ENCODE measurements at regions not wholly inside any gene's neighbourhood (a gene's known extent, or its start where the extent isn't known, plus 50 kb on each side); places are given as distances from the start of the nearest gene placed in this dataset.
"Not testable (repeated sequence)": the region's sequence is repeated elsewhere in the genome, so short reads cannot be mapped to it uniquely, and the experiment has no call there.

GRCh38 chr2:82968358-82968757, 1490.7 kb downstream of the SUCLG1 start:
- DNase-seq (ENCODE audit: low read depth) = no peak

GRCh38 chr2:82964341-82964740, 1494.7 kb downstream of the SUCLG1 start:
- no peak for DNase-seq (ENCODE audit: low read depth)

GRCh38 chr2:82959727-82960126, 1499.4 kb downstream of the SUCLG1 start:
- no peak for DNase-seq (ENCODE audit: low read depth)

- DNase-seq (ENCODE audit: low read depth) = no peak
Observed at GRCh38 chr2:82954868-82955267, 1504.2 kb downstream of the SUCLG1 start.

GRCh38 chr2:82939211-82939610, 1519.9 kb downstream of the SUCLG1 start:
- no peak for DNase-seq (ENCODE audit: low read depth)

GRCh38 chr2:82938321-82938845, 1520.7 kb downstream of the SUCLG1 start:
- not testable (repeated sequence) for DNase-seq (ENCODE audit: low read depth)

GRCh38 chr2:82913566-82913965, 1545.5 kb downstream of the SUCLG1 start:
- DNase-seq (ENCODE audit: low read depth) = no peak

GRCh38 chr2:82896117-82896516, 1563.0 kb downstream of the SUCLG1 start:
- no peak for DNase-seq (ENCODE audit: low read depth)

GRCh38 chr2:82893190-82893589, 1565.9 kb downstream of the SUCLG1 start:
- DNase-seq (ENCODE audit: low read depth) = no peak

GRCh38 chr2:82879803-82880202, 1579.3 kb downstream of the SUCLG1 start:
- DNase-seq (ENCODE audit: low read depth) = no peak

- DNase-seq (ENCODE audit: low read depth) = no peak
Observed at GRCh38 chr2:82875858-82876257, 1583.2 kb downstream of the SUCLG1 start.

GRCh38 chr2:82857967-82858366, 1601.1 kb downstream of the SUCLG1 start:
- DNase-seq (ENCODE audit: low read depth) = no peak

GRCh38 chr2:82853299-82853698, 1605.8 kb downstream of the SUCLG1 start:
- no peak for DNase-seq (ENCODE audit: low read depth)

- no peak for DNase-seq (ENCODE audit: low read depth)
Observed at GRCh38 chr2:82852787-82853186, 1606.3 kb downstream of the SUCLG1 start.

GRCh38 chr2:82848285-82848684, 1610.8 kb downstream of the SUCLG1 start:
- DNase-seq (ENCODE audit: low read depth) = no peak

GRCh38 chr2:82839036-82839435, 1620.0 kb downstream of the SUCLG1 start:
- no peak for DNase-seq (ENCODE audit: low read depth)

GRCh38 chr2:82837588-82838304, 1621.3 kb downstream of the SUCLG1 start:
- no peak for DNase-seq (ENCODE audit: low read depth)

GRCh38 chr2:82834893-82835292, 1624.2 kb downstream of the SUCLG1 start:
- no peak for DNase-seq (ENCODE audit: low read depth)

- DNase-seq (ENCODE audit: low read depth) = no peak
Observed at GRCh38 chr2:82827426-82827825, 1631.7 kb downstream of the SUCLG1 start.

- DNase-seq (ENCODE audit: low read depth) = no peak
Observed at GRCh38 chr2:82826437-82826836, 1632.6 kb downstream of the SUCLG1 start.

- DNase-seq (ENCODE audit: low read depth) = no peak
Observed at GRCh38 chr2:82825410-82826090, 1633.5 kb downstream of the SUCLG1 start.

- DNase-seq (ENCODE audit: low read depth) = no peak
Observed at GRCh38 chr2:82823892-82824291, 1635.2 kb downstream of the SUCLG1 start.

- no peak for DNase-seq (ENCODE audit: low read depth)
Observed at GRCh38 chr2:82819951-82820350, 1639.1 kb downstream of the SUCLG1 start.

GRCh38 chr2:82814146-82814545, 1644.9 kb downstream of the SUCLG1 start:
- DNase-seq (ENCODE audit: low read depth) = no peak
